ENCODE measurements at regions not wholly inside any gene's neighbourhood (a gene's known extent, or its start where the extent isn't known, plus 50 kb on each side); places are given as distances from the start of the nearest gene placed in this dataset.

DNA sequence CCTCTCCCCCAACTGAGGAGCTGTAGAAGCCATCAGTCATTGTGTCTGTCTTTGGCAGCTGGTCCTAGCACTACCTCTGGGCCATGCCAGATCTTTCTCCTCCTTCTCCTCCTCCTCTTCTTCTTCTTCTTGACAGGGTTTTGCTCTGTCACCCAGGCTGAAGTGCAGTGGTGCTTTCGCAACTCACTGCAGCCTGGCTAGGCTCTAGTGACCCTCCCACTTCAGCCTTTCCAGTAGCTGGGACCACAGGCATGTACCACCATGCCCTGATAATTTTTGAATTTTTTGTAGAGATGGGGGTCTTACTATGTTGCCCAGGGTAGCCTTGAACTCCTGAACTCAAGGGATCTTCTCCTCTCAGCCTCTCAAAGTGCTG lies 50.1 kb upstream of the SHANK2 start:
- TF ChIP-seq, protein P1, sequence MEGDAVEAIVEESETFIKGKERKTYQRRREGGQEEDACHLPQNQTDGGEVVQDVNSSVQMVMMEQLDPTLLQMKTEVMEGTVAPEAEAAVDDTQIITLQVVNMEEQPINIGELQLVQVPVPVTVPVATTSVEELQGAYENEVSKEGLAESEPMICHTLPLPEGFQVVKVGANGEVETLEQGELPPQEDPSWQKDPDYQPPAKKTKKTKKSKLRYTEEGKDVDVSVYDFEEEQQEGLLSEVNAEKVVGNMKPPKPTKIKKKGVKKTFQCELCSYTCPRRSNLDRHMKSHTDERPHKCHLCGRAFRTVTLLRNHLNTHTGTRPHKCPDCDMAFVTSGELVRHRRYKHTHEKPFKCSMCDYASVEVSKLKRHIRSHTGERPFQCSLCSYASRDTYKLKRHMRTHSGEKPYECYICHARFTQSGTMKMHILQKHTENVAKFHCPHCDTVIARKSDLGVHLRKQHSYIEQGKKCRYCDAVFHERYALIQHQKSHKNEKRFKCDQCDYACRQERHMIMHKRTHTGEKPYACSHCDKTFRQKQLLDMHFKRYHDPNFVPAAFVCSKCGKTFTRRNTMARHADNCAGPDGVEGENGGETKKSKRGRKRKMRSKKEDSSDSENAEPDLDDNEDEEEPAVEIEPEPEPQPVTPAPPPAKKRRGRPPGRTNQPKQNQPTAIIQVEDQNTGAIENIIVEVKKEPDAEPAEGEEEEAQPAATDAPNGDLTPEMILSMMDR (IDR thresholded peaks at IDR 0.05; ENCODE audit: poor library complexity, severe bottlenecking): no peak
- TF ChIP-seq EP300 (conservative IDR thresholded peaks at IDR 0.05; ENCODE audit: poor library complexity, severe bottlenecking) (no peak), POLR2AphosphoS5 (IDR thresholded peaks at IDR 0.05) (no peak), SMC3 (conservative IDR thresholded peaks at IDR 0.05; ENCODE audit: poor library complexity) (no peak)
- TF ChIP-seq, protein P2, sequence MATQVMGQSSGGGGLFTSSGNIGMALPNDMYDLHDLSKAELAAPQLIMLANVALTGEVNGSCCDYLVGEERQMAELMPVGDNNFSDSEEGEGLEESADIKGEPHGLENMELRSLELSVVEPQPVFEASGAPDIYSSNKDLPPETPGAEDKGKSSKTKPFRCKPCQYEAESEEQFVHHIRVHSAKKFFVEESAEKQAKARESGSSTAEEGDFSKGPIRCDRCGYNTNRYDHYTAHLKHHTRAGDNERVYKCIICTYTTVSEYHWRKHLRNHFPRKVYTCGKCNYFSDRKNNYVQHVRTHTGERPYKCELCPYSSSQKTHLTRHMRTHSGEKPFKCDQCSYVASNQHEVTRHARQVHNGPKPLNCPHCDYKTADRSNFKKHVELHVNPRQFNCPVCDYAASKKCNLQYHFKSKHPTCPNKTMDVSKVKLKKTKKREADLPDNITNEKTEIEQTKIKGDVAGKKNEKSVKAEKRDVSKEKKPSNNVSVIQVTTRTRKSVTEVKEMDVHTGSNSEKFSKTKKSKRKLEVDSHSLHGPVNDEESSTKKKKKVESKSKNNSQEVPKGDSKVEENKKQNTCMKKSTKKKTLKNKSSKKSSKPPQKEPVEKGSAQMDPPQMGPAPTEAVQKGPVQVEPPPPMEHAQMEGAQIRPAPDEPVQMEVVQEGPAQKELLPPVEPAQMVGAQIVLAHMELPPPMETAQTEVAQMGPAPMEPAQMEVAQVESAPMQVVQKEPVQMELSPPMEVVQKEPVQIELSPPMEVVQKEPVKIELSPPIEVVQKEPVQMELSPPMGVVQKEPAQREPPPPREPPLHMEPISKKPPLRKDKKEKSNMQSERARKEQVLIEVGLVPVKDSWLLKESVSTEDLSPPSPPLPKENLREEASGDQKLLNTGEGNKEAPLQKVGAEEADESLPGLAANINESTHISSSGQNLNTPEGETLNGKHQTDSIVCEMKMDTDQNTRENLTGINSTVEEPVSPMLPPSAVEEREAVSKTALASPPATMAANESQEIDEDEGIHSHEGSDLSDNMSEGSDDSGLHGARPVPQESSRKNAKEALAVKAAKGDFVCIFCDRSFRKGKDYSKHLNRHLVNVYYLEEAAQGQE (IDR thresholded peaks at IDR 0.05; ENCODE audit: borderline replicate concordance): no peak
